GM21825 (cell line): ENCODE measurements at regions not wholly inside any gene's neighbourhood (a gene's known extent, or its start where the extent isn't known, plus 50 kb on each side); places are given as distances from the start of the nearest gene placed in this dataset.
"Not testable (repeated sequence)": the region's sequence is repeated elsewhere in the genome, so short reads cannot be mapped to it uniquely, and the experiment has no call there.

ENCODE experiments used
- ATAC-seq: cut with Tn5 transposase; IDR thresholded peaks from one replicate; pipeline ENCODE4 v1.9.1; 2021; ENCODE audit warnings: mild to moderate bottlenecking, moderate library complexity; ENCODE audit not compliant: unreplicated experiment

- ATAC-seq: no peak
These were observed 134.6 kb upstream of the PZP start for GRCh38 chr12:9342614-9343353.

- ATAC-seq: no peak
These were observed 133.0 kb upstream of the PZP start for GRCh38 chr12:9341260-9341585.

DNA sequence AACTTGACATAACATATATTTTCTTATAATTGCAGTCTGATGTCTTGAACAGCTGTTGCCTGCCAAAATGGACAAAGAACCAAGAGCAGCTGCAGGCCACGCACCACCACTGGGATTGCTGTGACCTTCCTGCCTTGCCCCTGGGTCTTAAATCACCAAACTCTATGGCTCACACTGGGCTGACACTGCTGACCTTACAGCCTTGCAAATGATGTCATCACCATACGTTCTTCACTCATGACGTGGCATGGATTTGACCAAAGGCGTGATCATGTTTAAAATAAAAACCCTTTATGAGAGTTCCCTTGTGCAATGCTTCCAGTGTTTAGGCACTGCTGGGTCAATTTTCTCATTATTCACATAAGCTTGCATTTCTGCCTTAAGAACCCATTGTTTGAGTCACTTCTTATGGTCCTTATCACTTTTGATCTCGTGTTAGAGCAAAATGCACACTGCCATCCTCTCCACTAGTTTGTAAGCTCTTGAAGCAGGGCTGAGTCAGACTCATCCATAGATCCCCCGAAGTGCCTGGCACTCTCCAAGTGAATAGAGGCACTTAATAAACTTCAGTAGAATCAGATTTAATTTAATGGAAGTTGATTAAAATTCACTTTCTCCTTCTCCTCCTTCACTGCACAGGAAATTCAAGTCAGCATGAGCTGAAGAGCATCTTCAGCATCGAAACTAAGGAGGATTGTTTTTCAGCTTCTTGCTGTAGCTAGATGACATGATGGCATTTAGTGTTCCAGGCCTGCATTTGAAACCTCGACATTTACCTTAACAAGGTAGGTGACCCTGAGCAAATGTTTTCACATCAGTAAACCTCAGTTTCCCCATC lies 132.4 kb upstream of the PZP start:
- no peak for ATAC-seq

GRCh38 chr12:9337656-9338055 lies 129.5 kb upstream of the PZP start:
- no peak for ATAC-seq

DNA sequence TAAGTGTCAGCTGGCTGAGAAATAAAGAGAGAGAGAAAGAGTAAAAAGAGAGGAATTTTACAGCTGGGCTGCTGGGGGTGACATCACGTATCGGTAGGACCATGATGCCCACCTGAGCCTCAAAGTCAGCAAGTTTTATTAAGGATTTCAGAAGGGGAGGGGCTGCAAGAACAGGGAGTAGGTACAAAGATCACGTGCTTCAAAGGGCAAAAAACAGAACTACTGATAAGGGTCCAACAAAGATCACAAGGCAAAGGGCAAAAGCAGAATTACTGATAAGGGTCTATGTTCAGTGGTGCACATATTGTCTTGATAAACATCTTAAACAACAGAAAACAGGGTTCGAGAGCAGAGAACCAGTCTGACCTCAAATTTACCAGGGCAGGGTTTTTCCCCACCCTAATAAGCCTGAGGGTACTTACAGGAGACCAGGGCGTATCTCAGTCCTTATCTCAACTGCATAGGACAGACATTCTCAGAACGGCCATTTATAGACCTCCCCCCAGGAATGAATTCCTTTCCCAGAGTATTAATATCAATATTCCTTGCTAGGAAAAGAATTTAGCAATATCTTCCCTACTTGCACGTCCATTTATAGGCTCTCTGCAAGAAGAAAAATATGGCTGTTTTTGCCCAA lies 128.3 kb upstream of the PZP start:
- ATAC-seq: not testable (repeated sequence)

- no peak for ATAC-seq
These were observed 127.7 kb upstream of the PZP start for GRCh38 chr12:9335867-9336266.

DNA sequence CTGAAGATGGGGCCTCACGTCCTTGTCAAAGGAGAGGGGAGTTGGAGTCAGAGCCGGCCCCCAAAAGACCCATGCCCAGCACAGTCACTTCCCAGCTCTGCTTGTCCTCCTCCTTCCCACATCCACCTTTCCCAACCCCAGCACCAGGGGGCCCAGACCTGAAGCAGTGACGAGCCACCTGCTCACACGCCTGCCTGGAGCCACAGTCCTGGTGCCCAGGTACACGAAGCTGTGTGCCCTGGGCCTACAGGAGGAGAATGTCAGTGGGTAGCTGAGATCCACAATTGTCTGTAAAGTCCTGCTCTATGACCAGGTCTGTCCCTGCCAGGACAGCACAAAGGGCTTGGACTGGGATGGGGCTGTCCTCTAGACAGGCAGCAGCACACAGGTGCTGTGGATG lies 126.8 kb upstream of the PZP start:
- ATAC-seq: no peak

GRCh38 chr12:9334041-9334692 lies 126.0 kb upstream of the PZP start:
- no peak for ATAC-seq

- no peak for ATAC-seq
These were observed 125.0 kb upstream of the PZP start for GRCh38 chr12:9333161-9333560.

GRCh38 chr12:9332564-9332963 lies 124.4 kb upstream of the PZP start:
- no peak for ATAC-seq

DNA sequence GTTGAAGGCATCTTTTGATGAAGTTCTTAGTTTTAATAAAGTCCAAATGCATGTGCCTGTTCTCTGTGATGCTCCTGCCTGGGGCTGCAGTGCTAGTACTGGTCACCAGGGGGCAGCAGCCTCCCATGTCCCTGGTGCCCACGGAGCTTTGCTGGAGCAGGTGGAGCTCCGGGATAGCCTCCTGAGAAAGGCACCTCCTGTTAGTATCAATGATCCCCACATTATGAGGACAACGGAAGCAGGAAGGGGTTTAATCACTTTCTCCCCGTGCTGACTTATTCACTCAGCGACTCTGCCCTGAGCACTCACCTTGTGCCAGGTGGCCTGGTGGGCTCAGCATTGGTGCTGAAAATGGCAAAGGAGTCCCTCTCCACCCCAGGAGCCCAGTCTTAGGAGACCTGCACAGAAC lies 123.0 kb upstream of the PZP start:
- no peak for ATAC-seq

DNA sequence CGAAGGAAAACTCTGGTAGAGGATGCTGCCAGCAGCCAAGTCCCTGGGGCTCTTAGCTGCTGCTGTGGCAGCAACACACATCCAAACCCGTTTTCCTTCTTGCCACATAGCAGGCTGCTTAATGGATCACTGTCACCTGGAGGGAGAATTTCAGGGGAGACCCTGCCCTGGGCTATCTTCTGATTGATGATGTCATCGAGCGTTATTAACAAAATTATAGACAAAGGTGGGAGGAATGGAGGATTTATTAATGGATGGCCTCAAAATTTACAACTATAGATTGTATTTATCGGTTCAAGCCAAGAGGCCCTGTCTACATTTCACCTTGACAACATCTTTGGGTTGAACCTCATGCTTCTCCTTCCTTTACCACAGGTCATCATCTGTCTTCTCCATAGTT lies 120.8 kb upstream of the PZP start:
- ATAC-seq: no peak

DNA sequence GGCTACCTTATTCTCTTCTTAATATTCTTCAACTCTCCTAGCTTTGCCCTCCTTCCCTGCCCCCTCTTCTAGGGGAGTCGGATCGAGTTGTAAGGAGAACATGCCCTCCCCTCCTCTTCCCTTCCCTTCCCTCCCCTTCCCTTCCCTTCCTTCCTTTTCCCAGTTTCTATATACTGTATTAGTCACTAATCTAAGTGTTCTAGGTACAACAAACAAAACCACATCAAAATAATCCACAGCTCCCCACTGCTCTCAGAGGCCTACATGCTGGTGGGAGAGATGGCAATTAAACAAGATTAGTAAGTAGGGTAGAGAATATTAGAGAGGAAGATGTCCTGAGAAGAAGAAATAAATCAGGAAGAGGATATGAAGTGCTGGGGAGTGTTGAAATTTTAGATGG lies 119.9 kb upstream of the PZP start:
- no peak for ATAC-seq

DNA sequence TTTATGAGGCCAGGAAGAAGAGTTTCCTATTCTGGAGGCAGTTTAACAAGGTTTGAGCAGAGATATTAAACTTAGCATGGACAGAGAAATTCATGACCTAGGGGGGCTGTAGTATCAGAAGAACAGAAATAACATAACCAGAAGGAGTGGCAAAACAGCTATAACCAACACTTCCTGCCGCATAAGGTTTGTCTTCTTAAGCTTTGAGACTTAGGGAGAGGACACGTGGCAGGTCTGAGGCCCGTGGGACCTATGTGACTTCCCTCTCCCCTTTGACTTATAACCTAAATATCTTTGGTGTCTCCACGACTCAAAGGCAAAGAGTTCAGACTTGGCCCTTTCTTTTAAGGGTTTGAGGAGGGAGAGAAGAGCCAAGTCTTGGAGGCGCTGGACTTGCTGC lies 119.1 kb upstream of the PZP start:
- ATAC-seq: no peak

DNA sequence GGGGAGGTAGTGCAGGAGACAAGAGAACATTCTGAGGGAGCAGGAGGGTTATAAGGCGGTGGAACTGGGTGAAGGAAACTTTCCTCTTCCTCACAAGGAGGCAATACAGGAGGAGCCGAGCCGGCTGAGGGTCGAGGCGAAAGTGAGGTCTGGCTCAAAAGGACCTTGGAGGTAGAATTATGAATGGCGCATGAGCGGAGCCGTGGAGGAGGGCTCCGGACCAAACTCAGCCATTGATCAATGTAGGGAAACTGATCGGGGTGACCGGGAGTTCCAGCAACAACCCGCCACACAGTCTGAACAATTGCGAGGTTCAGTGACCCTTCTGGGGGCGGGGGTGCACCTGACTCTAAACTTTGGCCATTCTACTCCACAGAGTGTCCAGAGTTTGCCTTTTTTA lies 118.7 kb upstream of the PZP start:
- ATAC-seq: not testable (repeated sequence)

GRCh38 chr12:9326085-9326484 lies 117.9 kb upstream of the PZP start:
- no peak for ATAC-seq

- no peak for ATAC-seq
These were observed 117.3 kb upstream of the PZP start for GRCh38 chr12:9325471-9325870.

DNA sequence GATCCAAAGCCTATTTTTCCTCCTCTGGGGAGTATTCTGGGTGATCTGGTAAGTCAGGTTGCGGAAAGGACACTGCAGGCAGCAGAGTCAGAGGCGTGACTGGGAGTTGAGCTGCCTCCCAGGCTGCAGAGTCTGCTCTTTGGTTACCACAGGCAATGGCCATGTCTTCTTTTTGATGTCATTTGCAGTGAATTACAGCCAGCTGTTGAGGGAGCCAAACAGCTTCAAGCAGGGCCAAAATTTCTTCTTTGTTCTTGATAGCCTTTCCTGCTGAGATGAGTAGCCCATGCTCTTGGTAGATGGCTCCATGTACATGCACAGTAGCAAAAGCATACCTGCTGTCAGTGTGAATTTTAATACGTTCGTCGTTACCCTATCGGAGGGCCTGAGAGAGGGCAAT lies 116.6 kb upstream of the PZP start:
- ATAC-seq: no peak

DNA sequence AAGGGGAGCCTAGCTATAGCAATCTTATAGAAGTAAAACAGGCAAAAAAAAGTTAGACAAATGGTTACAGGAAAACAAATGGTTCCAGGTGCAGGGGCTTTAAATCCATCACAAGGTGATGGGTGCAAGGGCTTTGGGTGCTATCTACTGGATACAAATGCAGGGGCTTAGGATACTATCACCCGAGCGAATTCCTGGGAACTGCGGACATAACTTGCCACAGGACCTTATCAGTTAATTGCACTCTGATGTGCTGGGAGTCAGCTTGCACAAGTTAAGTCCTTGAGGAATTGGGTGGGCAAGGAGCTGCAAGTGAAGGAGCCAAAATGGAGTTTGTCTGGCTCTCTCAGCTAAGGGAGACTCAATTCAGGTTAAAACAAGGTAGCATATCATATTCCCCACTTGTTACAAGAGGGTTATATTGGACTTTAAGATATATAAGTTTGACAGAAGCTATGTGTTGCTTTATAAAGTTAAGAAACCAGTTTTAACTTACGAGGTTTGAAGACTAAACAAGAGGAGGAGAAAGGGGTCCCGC lies 115.0 kb upstream of the PZP start:
- ATAC-seq: no peak

DNA sequence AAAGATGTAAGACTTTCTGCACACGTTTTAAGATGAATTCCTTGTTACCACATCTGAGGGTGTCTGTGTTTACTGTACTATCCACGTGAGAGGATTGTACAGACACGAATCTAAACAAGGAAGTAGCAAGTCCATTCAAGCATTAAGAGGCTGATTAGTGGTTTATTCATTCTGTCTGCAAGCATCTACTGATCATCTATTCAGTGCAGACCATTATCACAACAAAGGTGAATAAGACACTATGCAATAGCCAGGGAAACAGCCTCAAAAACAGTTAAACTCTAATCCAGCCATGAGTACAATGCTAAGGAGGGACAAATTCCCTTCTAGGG lies 111.6 kb upstream of the PZP start:
- no peak for ATAC-seq

DNA sequence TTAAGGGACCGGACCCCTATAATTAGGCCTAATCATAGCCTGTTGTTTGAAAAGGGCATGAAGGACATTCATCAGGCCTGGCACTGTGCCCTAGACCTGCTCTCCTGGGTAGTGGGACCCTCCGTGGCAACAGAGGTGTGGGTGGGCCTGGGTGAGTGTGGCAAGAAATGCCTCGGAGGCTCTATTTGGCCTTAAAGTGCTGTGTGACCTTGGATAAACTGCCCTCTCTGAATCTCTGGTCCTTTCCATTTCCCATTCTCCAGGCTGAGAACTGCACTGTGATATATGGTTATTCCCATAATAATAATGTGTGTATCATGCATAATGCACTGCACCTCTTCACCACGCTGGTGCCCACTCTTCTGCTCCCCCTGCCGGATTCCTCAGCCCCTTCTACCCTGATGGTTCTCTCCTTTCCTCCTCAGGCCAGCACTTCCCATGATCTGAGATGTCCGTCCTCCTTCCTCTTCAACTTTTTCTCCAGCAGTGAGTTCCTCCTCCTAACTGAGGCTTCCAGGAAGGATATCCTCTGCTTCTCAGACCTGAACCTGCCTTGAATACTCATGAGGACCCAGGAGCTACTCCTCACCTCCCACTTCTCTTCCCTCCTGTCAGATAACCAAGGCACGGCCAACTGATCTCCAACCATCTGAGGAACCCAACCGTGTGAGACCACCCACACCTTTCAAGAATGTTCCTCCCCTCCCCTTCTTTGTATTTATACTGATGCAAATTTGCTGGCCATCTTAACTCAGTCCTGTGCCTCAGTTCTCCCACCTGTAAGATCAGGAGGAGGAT lies 111.0 kb upstream of the PZP start:
- no peak for ATAC-seq
